ENCODE measurements at regions not wholly inside any gene's neighbourhood (a gene's known extent, or its start where the extent isn't known, plus 50 kb on each side); places are given as distances from the start of the nearest gene placed in this dataset.
"Not testable (repeated sequence)": the region's sequence is repeated elsewhere in the genome, so short reads cannot be mapped to it uniquely, and the experiment has no call there.

DNA sequence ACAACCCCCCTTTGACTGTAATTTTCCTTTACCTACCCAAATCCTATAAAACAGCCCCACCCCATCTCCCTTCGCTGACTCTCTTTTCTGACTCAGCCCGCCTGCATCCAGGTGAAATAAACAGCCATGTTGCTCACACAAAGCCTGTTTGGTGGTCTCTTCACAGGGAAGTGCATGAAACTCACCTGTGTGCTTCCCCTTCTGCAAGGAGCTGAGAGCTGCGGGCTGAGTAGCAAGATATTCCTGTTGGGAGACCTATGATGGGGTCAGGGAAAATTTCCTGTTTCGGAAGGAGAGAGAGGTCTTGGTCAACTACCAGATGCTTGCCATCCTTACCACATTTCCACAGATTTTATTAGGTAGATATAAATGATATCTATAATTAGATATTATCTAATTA, 474.5 kb upstream of the NUDT12 start:
- TF ChIP-seq EZH2 (IDR thresholded peaks at IDR 0.05); POLR2AphosphoS5 (IDR thresholded peaks at IDR 0.05; ENCODE audit: borderline replicate concordance, low read depth, low read length): not testable (repeated sequence)

Data from SK-N-MC (cell line).